ENCODE measurements at regions not wholly inside any gene's neighbourhood (a gene's known extent, or its start where the extent isn't known, plus 50 kb on each side); places are given as distances from the start of the nearest gene placed in this dataset.

GRCh38 chr2:221662689-221663391 lies 90.7 kb upstream of the EPHA4 start:
- no peaks in the 10 kb centered on the region for H3K36me3 ChIP-seq (ENCODE audit: insufficient read depth, low read length, poor library complexity, severe bottlenecking)
- ChIA-PET POLR2A (ENCODE audit: low non-redundant PET) (no interaction called here), CTCF (no interaction called here)
- TF ChIP-seq EZH2 (IDR thresholded peaks at IDR 0.05; ENCODE audit: borderline replicate concordance, low read depth, low read length, poor library complexity, severe bottlenecking) = no peak
- TF ChIP-seq CTCF (conservative IDR thresholded peaks at IDR 0.05; ENCODE audit: low read depth, low read length) = no peak
- intact Hi-C loops (cut with micrococcal nuclease; ENCODE audit: unreplicated experiment) = no loop called here
- no peak overlapping the region for H3K4me3 ChIP-seq (ENCODE audit: low read depth, low read length, poor library complexity, severe bottlenecking)
- BruUV-seq (replicated peaks) = no TSS peak
- H3K27me3 ChIP-seq (replicated peaks; ENCODE audit: insufficient read depth, low read depth, low read length, poor library complexity) = no peaks in the 10 kb centered on the region
- DNase-seq (ENCODE audit: low spot score) = no peak
- no peak overlapping the region for H3K27ac ChIP-seq (ENCODE audit: low read depth, low read length, poor library complexity, severe bottlenecking)
- H3K4me1 ChIP-seq (ENCODE audit: insufficient read depth, low read length, poor library complexity, severe bottlenecking) = no peaks in the 10 kb centered on the region
- H3K9me3 ChIP-seq (ENCODE audit: low read depth, low read length, poor library complexity, severe bottlenecking) = peaks cover 4% of the 10 kb centered on the region

- BruUV-seq (replicated peaks) = no TSS peak
- H3K36me3 ChIP-seq (ENCODE audit: insufficient read depth, low read length, poor library complexity, severe bottlenecking) = no peaks in the 10 kb centered on the region
- no peak for DNase-seq (ENCODE audit: low spot score)
- TF ChIP-seq CTCF (conservative IDR thresholded peaks at IDR 0.05; ENCODE audit: low read depth, low read length) (no peak), EZH2 (IDR thresholded peaks at IDR 0.05; ENCODE audit: borderline replicate concordance, low read depth, low read length, poor library complexity, severe bottlenecking) (no peak)
- H3K9me3 ChIP-seq (ENCODE audit: low read depth, low read length, poor library complexity, severe bottlenecking) = no peaks in the 10 kb centered on the region
- POLR2A ChIA-PET (ENCODE audit: low non-redundant PET) = no interaction called here
- no peaks in the 10 kb centered on the region for H3K27me3 ChIP-seq (replicated peaks; ENCODE audit: insufficient read depth, low read depth, low read length, poor library complexity)
- CTCF ChIA-PET = no interaction called here
- H3K4me3 ChIP-seq (ENCODE audit: low read depth, low read length, poor library complexity, severe bottlenecking) = no peak overlapping the region
- H3K4me1 ChIP-seq (ENCODE audit: insufficient read depth, low read length, poor library complexity, severe bottlenecking) = no peaks in the 10 kb centered on the region
- H3K27ac ChIP-seq (ENCODE audit: low read depth, low read length, poor library complexity, severe bottlenecking) = no peak overlapping the region
- intact Hi-C loops (cut with micrococcal nuclease; ENCODE audit: unreplicated experiment) = no loop called here
Observed at GRCh38 chr2:221657806-221658205, 85.7 kb upstream of the EPHA4 start.

GRCh38 chr2:221655300-221655699 lies 83.2 kb upstream of the EPHA4 start:
- CTCF ChIA-PET = no interaction called here
- intact Hi-C loops (cut with micrococcal nuclease; ENCODE audit: unreplicated experiment) = no loop called here
- POLR2A ChIA-PET (ENCODE audit: low non-redundant PET) = no interaction called here
- Histone ChIP-seq H3K9me3 (ENCODE audit: low read depth, low read length, poor library complexity, severe bottlenecking) (no peaks in the 10 kb centered on the region), H3K27ac (ENCODE audit: low read depth, low read length, poor library complexity, severe bottlenecking) (no peak overlapping the region), H3K4me1 (ENCODE audit: insufficient read depth, low read length, poor library complexity, severe bottlenecking) (no peaks in the 10 kb centered on the region), H3K36me3 (ENCODE audit: insufficient read depth, low read length, poor library complexity, severe bottlenecking) (no peaks in the 10 kb centered on the region), H3K27me3 (replicated peaks; ENCODE audit: insufficient read depth, low read depth, low read length, poor library complexity) (peaks cover 2% of the 10 kb centered on the region), H3K4me3 (ENCODE audit: low read depth, low read length, poor library complexity, severe bottlenecking) (no peak overlapping the region)
- TF ChIP-seq CTCF (conservative IDR thresholded peaks at IDR 0.05; ENCODE audit: low read depth, low read length) (no peak), EZH2 (IDR thresholded peaks at IDR 0.05; ENCODE audit: borderline replicate concordance, low read depth, low read length, poor library complexity, severe bottlenecking) (no peak)
- BruUV-seq (replicated peaks) = no TSS peak
- no peak for DNase-seq (ENCODE audit: low spot score)
